ENCODE measurements at regions not wholly inside any gene's neighbourhood (a gene's known extent, or its start where the extent isn't known, plus 50 kb on each side); places are given as distances from the start of the nearest gene placed in this dataset.

GRCh38 chr20:4084721-4085120 lies 63.9 kb upstream of the SMOX start:
- H3K9me3 ChIP-seq (replicated peaks in 1 of 11) = peaks cover 14 to 21% (median 18%) of the 10 kb centered on the region in 11 experiments; a peak in 21 of 22 replicates
- H3K27me3 ChIP-seq = no peaks in the 10 kb centered on the region
- peaks cover 50 to 81% (median 76%) of the 10 kb centered on the region in 10 experiments for H3K4me1 ChIP-seq
- H3K27ac ChIP-seq = peak overlapping the region; percentile 71 to 100 (median 99); a peak in 21 of 22 replicates
- peak overlapping the region in 10 of 11 experiments; percentile 64 to 91 (median 82); a peak in 17 of 22 replicates for H3K9ac ChIP-seq
- peak overlapping the region in 1 of 10 experiments; percentile 61; a peak in 2 of 20 replicates for H3K4me3 ChIP-seq
- H4K20me1 ChIP-seq = no peaks in the 10 kb centered on the region
- H3K36me3 ChIP-seq = no peaks in the 10 kb centered on the region
- no peak for TF ChIP-seq Cebpa-rat (IDR thresholded peaks at IDR 0.05)
- H3K4me2 ChIP-seq = peak overlapping the region; percentile 76 to 95 (median 91)

DNA sequence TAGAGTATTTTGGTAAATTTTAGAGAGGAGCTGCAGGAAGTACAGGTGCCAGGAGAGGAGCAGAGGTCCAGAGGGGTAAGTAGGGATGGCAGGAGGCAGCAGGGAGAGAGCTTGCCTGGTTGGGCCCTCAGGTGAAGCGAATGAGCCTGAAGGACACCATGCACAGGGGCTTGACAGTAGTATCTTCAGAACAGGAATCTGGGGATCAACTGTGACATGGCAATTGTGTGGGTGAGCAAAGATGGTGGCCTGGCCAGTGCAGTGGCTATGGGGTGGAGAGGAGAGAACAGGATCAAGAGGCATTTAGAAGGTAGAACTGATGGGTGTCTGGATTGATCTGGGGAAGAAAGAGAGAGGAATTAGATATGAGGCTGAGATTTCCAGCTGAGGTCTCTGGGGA lies 64.5 kb upstream of the SMOX start:
- no peaks in the 10 kb centered on the region for H3K36me3 ChIP-seq
- peak overlapping the region in 2 of 10 experiments; percentile 2 to 44; a peak in 4 of 20 replicates for H3K4me3 ChIP-seq
- no peaks in the 10 kb centered on the region for H3K27me3 ChIP-seq
- H4K20me1 ChIP-seq = no peaks in the 10 kb centered on the region
- H3K4me2 ChIP-seq = peak overlapping the region; percentile 76 to 95 (median 91)
- H3K9me3 ChIP-seq (replicated peaks in 1 of 11) = peaks cover 14 to 22% (median 18%) of the 10 kb centered on the region in 11 experiments; a peak in 21 of 22 replicates
- H3K4me1 ChIP-seq = peaks cover 51 to 85% (median 79%) of the 10 kb centered on the region in 10 experiments
- TF ChIP-seq Cebpa-rat (IDR thresholded peaks at IDR 0.05) = no peak
- H3K27ac ChIP-seq = peak overlapping the region; percentile 71 to 100 (median 99); a peak in 21 of 22 replicates
- peak overlapping the region in 9 of 11 experiments; percentile 75 to 91 (median 82); a peak in 17 of 22 replicates for H3K9ac ChIP-seq

DNA sequence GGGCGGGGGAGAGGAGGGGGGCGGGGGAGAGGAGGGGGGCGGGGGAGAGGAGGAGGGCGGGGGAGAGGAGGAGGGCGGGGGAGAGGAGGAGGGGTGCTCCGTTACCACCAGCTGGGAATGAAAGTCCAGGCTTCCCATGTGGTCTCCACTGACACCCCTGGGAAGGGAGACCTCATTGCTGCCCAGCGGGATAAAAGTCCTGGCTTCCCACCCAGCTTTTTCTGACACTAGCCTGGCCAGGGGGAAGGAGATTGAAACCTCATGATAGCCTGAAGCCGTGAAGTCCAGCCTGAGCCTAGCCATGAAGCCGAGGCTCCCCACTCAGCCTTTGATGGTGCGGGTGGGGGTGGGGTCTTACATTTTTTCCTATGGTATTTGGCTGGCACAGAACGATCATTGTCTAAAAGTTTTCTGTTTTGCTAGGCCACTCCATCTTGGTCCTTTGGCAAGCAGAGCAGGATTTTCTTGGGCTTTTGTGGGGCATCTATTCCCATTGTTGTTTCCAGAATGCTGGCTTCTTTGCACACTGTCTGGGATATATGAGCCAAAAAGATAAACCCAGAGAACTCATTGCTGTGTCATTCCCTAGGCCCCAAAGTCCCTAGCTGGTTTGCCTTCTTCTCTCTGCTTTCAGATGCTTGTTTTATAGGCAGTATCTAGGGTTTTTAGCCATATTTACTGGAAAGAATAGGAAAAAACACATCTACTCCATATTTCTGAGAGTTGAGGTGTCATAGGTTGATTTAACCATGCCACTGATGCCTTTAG lies 65.3 kb upstream of the SMOX start:
- peak overlapping the region; percentile 74 to 91 (median 82); a peak in 21 of 22 replicates for H3K9ac ChIP-seq
- TF ChIP-seq Cebpa-rat (IDR thresholded peaks at IDR 0.05) = no peak

DNA sequence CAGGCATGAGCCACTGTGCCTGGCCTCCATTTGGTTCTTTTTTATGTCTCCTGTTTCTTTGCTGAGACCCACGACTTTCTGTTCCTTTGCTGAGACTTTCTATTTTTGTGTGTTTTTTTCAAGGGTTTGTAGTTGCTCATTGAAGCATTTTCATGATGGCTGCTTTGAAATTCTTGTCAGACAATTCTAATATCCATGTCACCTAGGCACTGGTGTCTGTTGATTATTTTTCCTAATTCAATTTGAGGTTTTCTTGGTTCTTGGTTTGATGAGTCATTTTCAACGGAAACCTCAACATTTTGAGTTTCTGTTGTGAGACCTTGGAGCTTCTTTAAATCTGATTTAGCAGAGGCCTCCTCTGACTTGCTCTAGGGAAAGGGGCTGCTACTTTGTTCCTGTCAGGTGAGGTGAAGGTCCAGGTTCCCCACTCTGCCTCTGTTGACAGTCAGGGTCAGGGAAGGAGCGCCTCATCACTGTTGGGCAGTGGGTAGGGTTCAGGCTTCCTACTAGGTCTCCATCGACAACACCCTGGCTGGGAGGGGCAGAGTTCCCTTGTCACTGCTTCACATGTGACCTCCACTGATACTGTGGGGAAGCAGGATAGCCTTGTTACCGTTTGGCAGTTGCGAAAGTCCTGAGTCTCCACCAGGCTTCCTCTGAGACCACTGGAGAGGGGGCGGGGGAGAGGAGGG lies 66.1 kb upstream of the SMOX start:
- Histone ChIP-seq H3K4me2 (peak overlapping the region; percentile 68 to 90 (median 79)), H3K27ac (peak overlapping the region; percentile 97 to 100 (median 99)), H3K4me1 (peaks cover 60 to 92% (median 85%) of the 10 kb centered on the region in 10 experiments), H3K36me3 (no peaks in the 10 kb centered on the region), H4K20me1 (no peaks in the 10 kb centered on the region), H3K9me3 (replicated peaks in 1 of 11) (peaks cover 14 to 22% (median 18%) of the 10 kb centered on the region in 11 experiments; a peak in 21 of 22 replicates), H3K4me3 (peak overlapping the region; percentile 22 to 61 (median 48); a peak in 12 of 20 replicates), H3K9ac (peak overlapping the region; percentile 88 to 96 (median 91)), H3K27me3 (no peaks in the 10 kb centered on the region)
- peak in 10 of 11 experiments; percentile 5 to 71 (median 40); a peak in 7 of 22 replicates for TF ChIP-seq Cebpa-rat (IDR thresholded peaks at IDR 0.05)

More for the DNA sequence above, 65.3 kb upstream of the SMOX start:
- Histone ChIP-seq H3K4me1 (peaks cover 59 to 85% (median 79%) of the 10 kb centered on the region in 10 experiments), H3K9me3 (replicated peaks in 1 of 11) (peaks cover 14 to 22% (median 18%) of the 10 kb centered on the region in 11 experiments; a peak in 21 of 22 replicates), H3K4me3 (peak overlapping the region in 5 of 10 experiments; percentile 2 to 44 (median 33); a peak in 5 of 20 replicates), H3K27ac (peak overlapping the region; percentile 71 to 100 (median 99)), H3K4me2 (peak overlapping the region; percentile 76 to 95 (median 91)), H3K27me3 (no peaks in the 10 kb centered on the region), H4K20me1 (no peaks in the 10 kb centered on the region), H3K36me3 (no peaks in the 10 kb centered on the region)

DNA sequence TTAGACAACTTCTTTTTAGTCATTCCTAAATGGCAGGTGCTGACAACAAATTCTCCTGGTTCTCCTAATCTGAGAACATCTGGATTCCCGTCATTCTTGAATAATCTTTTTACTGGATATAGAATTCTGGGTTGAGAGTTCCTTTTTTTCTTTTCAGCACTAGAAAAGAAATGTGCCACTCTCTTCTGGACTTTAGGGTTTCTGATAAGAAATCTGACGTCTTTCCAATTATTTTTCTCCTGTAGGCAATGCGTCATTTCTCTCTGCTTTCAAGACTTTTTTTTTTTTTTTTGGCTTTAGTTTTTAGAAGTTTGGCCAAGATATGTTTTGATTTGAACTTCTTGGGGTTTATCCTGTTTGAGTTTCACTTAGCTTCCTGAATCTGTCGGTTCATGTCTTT lies 66.1 kb upstream of the RNF24 start:
- H3K9me3 ChIP-seq (replicated peaks in 1 of 11) = peaks cover 14 to 22% (median 18%) of the 10 kb centered on the region in 11 experiments; a peak in 21 of 22 replicates
- no peaks in the 10 kb centered on the region for H3K36me3 ChIP-seq
- peak overlapping the region in 9 of 10 experiments; percentile 12 to 61 (median 48); a peak in 10 of 20 replicates for H3K4me3 ChIP-seq
- H3K27me3 ChIP-seq = no peaks in the 10 kb centered on the region
- peaks cover 54 to 87% (median 81%) of the 10 kb centered on the region in 10 experiments for H3K4me1 ChIP-seq
- H4K20me1 ChIP-seq = no peaks in the 10 kb centered on the region
- H3K9ac ChIP-seq = peak overlapping the region; percentile 88 to 96 (median 91)
- H3K27ac ChIP-seq = peak overlapping the region; percentile 97 to 100 (median 99)
- no peak for TF ChIP-seq Cebpa-rat (IDR thresholded peaks at IDR 0.05)
- peak overlapping the region; percentile 68 to 90 (median 79); a peak in 21 of 22 replicates for H3K4me2 ChIP-seq

- Histone ChIP-seq H3K4me2 (peak overlapping the region in 7 of 11 experiments; percentile 12 to 75 (median 33); a peak in 8 of 22 replicates), H4K20me1 (no peaks in the 10 kb centered on the region), H3K36me3 (no peaks in the 10 kb centered on the region), H3K27ac (no peak overlapping the region; a peak in 1 of 22 replicates), H3K9me3 (replicated peaks in 1 of 11) (peaks cover 14 to 24% (median 18%) of the 10 kb centered on the region in 11 experiments; a peak in 21 of 22 replicates), H3K27me3 (no peaks in the 10 kb centered on the region), H3K4me1 (peaks cover 48 to 84% (median 67%) of the 10 kb centered on the region in 10 experiments), H3K4me3 (no peak overlapping the region), H3K9ac (no peak overlapping the region)
- TF ChIP-seq Cebpa-rat (IDR thresholded peaks at IDR 0.05) = no peak
These were observed 61.3 kb upstream of the RNF24 start for GRCh38 chr20:4076671-4077070.

DNA sequence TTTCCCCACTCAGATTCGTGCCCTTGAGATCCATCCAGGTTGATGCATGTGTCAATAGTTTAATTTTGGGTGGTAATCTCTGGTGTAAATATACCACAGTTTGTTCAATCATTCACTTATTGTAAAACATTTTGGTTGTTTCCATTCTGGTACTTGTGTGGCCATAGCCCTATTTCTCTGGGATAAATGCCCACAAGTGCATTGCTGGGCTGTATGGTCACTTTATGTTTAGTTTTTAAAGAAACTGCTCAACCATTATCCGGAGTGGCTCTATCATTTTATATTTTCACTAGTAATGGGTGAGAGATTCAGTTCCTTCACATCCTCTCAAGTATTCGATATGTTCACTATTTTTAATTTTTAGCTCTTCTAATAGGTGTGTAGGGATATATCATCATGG lies 60.7 kb upstream of the RNF24 start:
- Histone ChIP-seq H3K4me3 (no peak overlapping the region), H3K27ac (peak overlapping the region in 2 of 11 experiments; percentile 44 to 55; a peak in 3 of 22 replicates), H3K4me2 (peak overlapping the region in 10 of 11 experiments; percentile 23 to 76 (median 65); a peak in 12 of 22 replicates), H3K4me1 (peaks cover 41 to 84% (median 64%) of the 10 kb centered on the region in 10 experiments), H3K27me3 (no peaks in the 10 kb centered on the region), H4K20me1 (no peaks in the 10 kb centered on the region), H3K9ac (no peak overlapping the region), H3K36me3 (no peaks in the 10 kb centered on the region), H3K9me3 (replicated peaks in 1 of 11) (peaks cover 11 to 23% (median 13%) of the 10 kb centered on the region in 11 experiments; a peak in 21 of 22 replicates)
- no peak for TF ChIP-seq Cebpa-rat (IDR thresholded peaks at IDR 0.05)

GRCh38 chr20:4074877-4075455 lies 59.6 kb upstream of the RNF24 start:
- no peaks in the 10 kb centered on the region for H3K36me3 ChIP-seq
- H3K4me2 ChIP-seq = peak overlapping the region; percentile 23 to 76 (median 61)
- H3K9ac ChIP-seq = no peak overlapping the region
- H3K4me1 ChIP-seq = peaks cover 31 to 85% (median 61%) of the 10 kb centered on the region in 10 experiments
- no peaks in the 10 kb centered on the region for H3K27me3 ChIP-seq
- peak overlapping the region in 9 of 11 experiments; percentile 1 to 55 (median 24); a peak in 13 of 22 replicates for H3K27ac ChIP-seq
- no peaks in the 10 kb centered on the region for H4K20me1 ChIP-seq
- no peak for TF ChIP-seq Cebpa-rat (IDR thresholded peaks at IDR 0.05)
- peaks cover 6 to 21% (median 12%) of the 10 kb centered on the region in 11 experiments; a peak in 18 of 22 replicates for H3K9me3 ChIP-seq (replicated peaks in 1 of 11)
- no peak overlapping the region for H3K4me3 ChIP-seq

Data from BLaER1 treated with 17β-estradiol and CSF1 and Interleukin-3, amounts not matched to agents 10 nM and 100 nM (cell line).